PC-9 (cell line): ENCODE measurements at regions not wholly inside any gene's neighbourhood (a gene's known extent, or its start where the extent isn't known, plus 50 kb on each side); places are given as distances from the start of the nearest gene placed in this dataset.

Experiments
- CTCF ChIP-seq: fragments of 200-600 bp; sonication (generic); conservative IDR thresholded peaks from 2 replicates; pipeline ENCODE4 v1.6.1; 2017; ENCODE audit warnings: mixed run types, antibody characterized with exemption, mild to moderate bottlenecking, moderate library complexity
- EZH2 ChIP-seq: fragments of 200-600 bp; sonication (generic); IDR thresholded peaks from 2 replicates; pipeline ENCODE4 v1.8.0; 2017; ENCODE audit warnings: antibody characterized with exemption, low read depth

GRCh38 chr15:61527836-61528580 is 298.9 kb upstream of the RORA start:
- TF ChIP-seq CTCF, result no peak
- no peak for TF ChIP-seq EZH2
